Stomach (tissue), 8 donors: ENCODE measurements at regions not wholly inside any gene's neighbourhood (a gene's known extent, or its start where the extent isn't known, plus 50 kb on each side); places are given as distances from the start of the nearest gene placed in this dataset.

Source experiments
- DNase-seq, 2 donors: peaks; one replicate each; pipeline versions ENCODE4 v3.0.0 to v3.0.0-alpha.2; 2013 to 2019
- H3K27ac ChIP-seq, 5 donors: fragments of 200-600 bp in 4 of 5; sonication (generic) in 4 of 5; one replicate each; pipeline ENCODE4 v1.5.1; 2013 to 2019; ENCODE audit warnings: mild to moderate bottlenecking in 1 of 5, moderate library complexity in 1 of 5
- H3K27me3 ChIP-seq, 3 donors: fragments of 200-600 bp; sonication (generic); one replicate each; pipeline ENCODE4 v1.5.1; 2017 to 2019; ENCODE audit warnings: mixed run types in 1 of 3
- H3K36me3 ChIP-seq, 4 donors: fragments of 200-600 bp; sonication (generic); 1 replicate in 3 of 4; 2 replicates in 1 of 4; pipeline ENCODE4 v1.5.1; 2016 to 2019
- H3K4me1 ChIP-seq, 4 donors: fragments of 200-600 bp; sonication (generic); one replicate each; pipeline ENCODE4 v1.5.1; 2016 to 2019
- H3K4me3 ChIP-seq, 4 donors: fragments of 200-600 bp; sonication (generic) in 3 of 4; one replicate each; pipeline ENCODE4 v1.5.1; 2016 to 2019; ENCODE audit warnings: mild to moderate bottlenecking in 1 of 4
- H3K9me3 ChIP-seq, 4 donors: fragments of 200-600 bp; sonication (generic); one replicate each; pipeline ENCODE4 v1.5.1; 2016 to 2019
- EP300 ChIP-seq: sonication (generic); formaldehyde crosslinking; IDR thresholded peaks from one replicate; pipeline ENCODE4 v1.6.1; 2017; ENCODE audit warnings: antibody characterized with exemption
- POLR2A ChIP-seq, 4 donors: fragments of 450-650 bp; IDR thresholded peaks; one replicate each; pipeline ENCODE4 v1.6.1; 2016; ENCODE audit warnings: antibody characterized with exemption in 4 of 4, control low read depth in 2 of 4, mild to moderate bottlenecking in 1 of 4, moderate library complexity in 1 of 4
- POLR2AphosphoS5 ChIP-seq, 3 donors: sonication (generic); formaldehyde crosslinking; IDR thresholded peaks; one replicate each; pipeline ENCODE4 v1.6.1; 2016; ENCODE audit warnings: antibody characterized with exemption in 3 of 3
- WGBS, 5 donors: extraction: QIAGEN DNeasy Blood & Tissue Kit in 3 of 5; methylation state at CpG; one replicate each; pipeline versions ENCODE4 v1.1.5 to v1.1.7; 2013 to 2018; 5-methylcytosine and 5-hydroxymethylcytosine counted together
- intact Hi-C: fragments of 100-400 bp; cut with DNase I; formaldehyde crosslinking; loops from one replicate; pipeline ENCODE4 v1.15.1; 2023; ENCODE audit warnings: low total_unique reads
- TF ChIP-seq, protein P1 (sequence below), 7 experiments: fragments of 450-650 bp in 4 of 7; fragments of 200-600 bp in 3 of 7; sonication (generic) in 3 of 7; IDR thresholded peaks; one replicate each; pipeline ENCODE4 v1.5.1; 2016 to 2019; ENCODE audit warnings: antibody characterized with exemption in 7 of 7, control low read depth in 2 of 7, mild to moderate bottlenecking in 1 of 7
- donor health status: healthy with polysubstance abuse.
- donor health status: Bipolar disorder and iron deficiency.
- donor health status: healthy.

DNA sequence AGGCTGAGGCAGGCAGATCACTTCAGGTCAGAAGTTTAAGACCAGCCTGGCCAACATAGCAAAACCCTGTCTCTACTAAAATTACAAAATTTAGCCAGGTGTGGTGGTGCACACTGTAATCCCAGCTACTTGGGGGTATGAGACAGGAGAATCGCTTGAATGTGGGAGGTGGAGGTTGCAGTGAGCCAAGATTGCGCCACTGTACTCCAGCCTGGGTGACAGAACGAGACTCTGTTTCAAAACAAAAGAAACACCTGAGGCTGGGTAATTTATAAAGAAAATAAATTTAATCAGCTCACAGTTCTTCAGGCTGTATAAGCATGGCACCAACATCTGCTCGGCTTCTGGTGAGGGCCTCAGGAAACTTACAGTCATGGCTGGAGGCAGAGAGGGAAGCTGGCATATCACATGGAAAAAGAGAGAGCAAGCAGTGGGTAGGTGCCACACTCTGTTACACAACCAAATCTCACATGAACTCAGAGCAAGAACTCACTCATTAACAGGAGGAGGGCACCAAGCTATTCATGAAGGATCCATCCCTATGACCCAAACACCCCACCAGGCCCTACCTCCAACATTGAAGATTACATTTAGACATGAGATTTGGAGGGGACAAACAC lies 244.1 kb upstream of the RBBP8 start:
- no peaks in the 10 kb centered on the region for H3K36me3 ChIP-seq
- no peak for DNase-seq
- no peaks in the 10 kb centered on the region for H3K27me3 ChIP-seq
- 93 to 94% (median 94%) methylated on average over 4 of the region's 4 CpGs for WGBS, 5 donors
- intact Hi-C loops, result no loop called here
- H3K27ac ChIP-seq, result no peak overlapping the region
- H3K4me3 ChIP-seq, result no peak overlapping the region
- H3K9me3 ChIP-seq, result peaks cover 0 to 5% (median 0%) of the 10 kb centered on the region in 4 donors
- no peak for TF ChIP-seq EP300
- TF ChIP-seq POLR2AphosphoS5 (IDR thresholded peaks at IDR 0.05), result no peak
- TF ChIP-seq, protein P1, sequence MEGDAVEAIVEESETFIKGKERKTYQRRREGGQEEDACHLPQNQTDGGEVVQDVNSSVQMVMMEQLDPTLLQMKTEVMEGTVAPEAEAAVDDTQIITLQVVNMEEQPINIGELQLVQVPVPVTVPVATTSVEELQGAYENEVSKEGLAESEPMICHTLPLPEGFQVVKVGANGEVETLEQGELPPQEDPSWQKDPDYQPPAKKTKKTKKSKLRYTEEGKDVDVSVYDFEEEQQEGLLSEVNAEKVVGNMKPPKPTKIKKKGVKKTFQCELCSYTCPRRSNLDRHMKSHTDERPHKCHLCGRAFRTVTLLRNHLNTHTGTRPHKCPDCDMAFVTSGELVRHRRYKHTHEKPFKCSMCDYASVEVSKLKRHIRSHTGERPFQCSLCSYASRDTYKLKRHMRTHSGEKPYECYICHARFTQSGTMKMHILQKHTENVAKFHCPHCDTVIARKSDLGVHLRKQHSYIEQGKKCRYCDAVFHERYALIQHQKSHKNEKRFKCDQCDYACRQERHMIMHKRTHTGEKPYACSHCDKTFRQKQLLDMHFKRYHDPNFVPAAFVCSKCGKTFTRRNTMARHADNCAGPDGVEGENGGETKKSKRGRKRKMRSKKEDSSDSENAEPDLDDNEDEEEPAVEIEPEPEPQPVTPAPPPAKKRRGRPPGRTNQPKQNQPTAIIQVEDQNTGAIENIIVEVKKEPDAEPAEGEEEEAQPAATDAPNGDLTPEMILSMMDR (IDR thresholded peaks at IDR 0.05), result no peak
- TF ChIP-seq POLR2A (IDR thresholded peaks at IDR 0.05), result no peak
- H3K4me1 ChIP-seq, result peaks cover 0 to 9% (median 3%) of the 10 kb centered on the region in 4 donors

DNA sequence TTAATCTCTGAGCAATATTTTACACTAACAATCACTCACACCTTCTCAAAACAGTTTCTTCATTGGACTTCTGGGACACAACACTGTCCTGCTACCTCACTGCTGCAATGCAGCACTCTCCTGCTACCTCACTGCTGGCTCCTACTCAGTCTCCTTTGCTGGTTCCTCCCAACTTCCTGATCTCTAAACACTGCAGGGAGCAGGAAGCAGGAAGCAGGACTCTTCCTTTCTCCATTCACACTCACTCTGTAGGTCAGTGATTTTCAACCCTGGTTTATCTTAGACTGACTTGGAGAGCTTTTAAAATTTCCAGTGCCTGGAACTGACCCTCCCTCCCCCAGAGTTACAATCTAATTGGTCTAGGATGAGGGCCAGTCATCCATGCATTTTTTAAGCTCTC lies 243.4 kb upstream of the RBBP8 start:
- Histone ChIP-seq H3K9me3 (peaks cover 0 to 5% (median 0%) of the 10 kb centered on the region in 4 donors), H3K4me3 (no peak overlapping the region), H3K27ac (no peak overlapping the region), H3K36me3 (no peaks in the 10 kb centered on the region), H3K27me3 (no peaks in the 10 kb centered on the region), H3K4me1 (peaks cover 0 to 4% (median 0%) of the 10 kb centered on the region in 4 donors)
- DNase-seq, result no peak
- intact Hi-C loops, result no loop called here
- TF ChIP-seq, protein P1 (IDR thresholded peaks at IDR 0.05), result no peak
- peak in 1 of 3 donors; percentile 45 for TF ChIP-seq POLR2AphosphoS5 (IDR thresholded peaks at IDR 0.05)
- TF ChIP-seq EP300, result no peak
- TF ChIP-seq POLR2A (IDR thresholded peaks at IDR 0.05), result no peak

DNA sequence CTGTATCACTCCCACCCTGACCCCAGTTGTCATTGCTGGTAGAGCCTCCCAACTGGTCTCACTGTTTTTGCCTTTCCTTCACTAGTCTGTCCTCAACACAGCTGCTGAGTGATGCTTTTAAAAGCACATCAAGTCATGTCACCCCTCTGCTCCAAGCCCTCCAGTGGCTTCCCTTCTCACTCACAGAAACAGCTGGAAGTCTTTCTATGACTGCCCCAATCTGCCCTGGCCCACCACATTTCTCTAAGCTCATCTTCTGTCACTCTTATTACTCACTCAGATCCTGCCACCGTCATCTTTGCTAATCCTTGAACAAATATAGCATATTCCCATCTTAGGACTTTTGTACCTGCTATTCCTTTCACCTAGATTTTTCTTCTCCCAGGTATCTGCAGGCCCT lies 242.6 kb upstream of the RBBP8 start:
- intact Hi-C loops, result no loop called here
- Histone ChIP-seq H3K36me3 (no peaks in the 10 kb centered on the region), H3K4me1 (peaks cover 0 to 4% (median 0%) of the 10 kb centered on the region in 4 donors), H3K27ac (no peak overlapping the region), H3K9me3 (peaks cover 0 to 5% (median 0%) of the 10 kb centered on the region in 4 donors), H3K4me3 (no peak overlapping the region), H3K27me3 (no peaks in the 10 kb centered on the region)
- no peak for DNase-seq
- 61 to 88% (median 77%) methylated on average over 1 of the region's 1 CpG for WGBS, 5 donors
- TF ChIP-seq, protein P1 (IDR thresholded peaks at IDR 0.05), result no peak
- TF ChIP-seq EP300 (no peak), POLR2AphosphoS5 (IDR thresholded peaks at IDR 0.05) (no peak), POLR2A (IDR thresholded peaks at IDR 0.05) (no peak)

DNA sequence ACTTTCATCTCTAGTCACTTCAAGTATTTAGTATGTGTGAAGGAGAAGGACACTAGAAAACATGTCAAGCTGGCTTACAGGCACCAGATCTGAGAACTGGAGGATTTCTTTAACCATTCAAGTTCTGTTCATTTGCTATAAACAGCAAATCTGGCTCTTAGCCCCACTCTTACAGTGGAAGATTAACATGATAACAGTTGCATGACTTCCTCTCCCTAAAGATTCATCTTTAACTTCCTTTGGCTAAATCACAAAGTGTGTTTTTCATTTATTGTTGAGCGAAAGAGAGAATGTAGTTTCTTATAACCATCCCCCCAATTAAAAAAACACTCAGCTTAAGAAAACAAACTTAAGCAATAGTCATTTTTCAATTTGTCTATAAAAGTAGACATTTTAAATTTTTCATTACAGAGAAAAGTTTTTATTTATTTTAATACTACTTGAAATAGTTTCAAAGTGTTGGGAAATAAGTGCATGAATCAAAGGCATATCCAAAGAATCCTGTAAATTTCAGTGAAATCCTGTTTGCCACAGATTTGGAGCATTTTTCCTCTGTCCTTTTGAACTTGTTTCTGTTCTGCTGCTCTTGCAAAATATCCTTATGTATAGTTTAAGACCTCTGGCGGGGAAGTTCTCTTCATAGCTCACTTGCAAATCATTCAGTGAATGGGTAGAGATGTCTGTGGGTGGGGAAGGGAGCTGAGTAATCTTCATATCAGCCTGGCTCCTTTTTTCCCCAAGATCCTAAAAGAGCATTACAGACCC lies 241.0 kb upstream of the RBBP8 start:
- H3K27me3 ChIP-seq, result no peaks in the 10 kb centered on the region
- WGBS, 5 donors, result 70 to 82% (median 77%) methylated on average over 2 of the region's 2 CpGs
- DNase-seq, result peak in 1 of 2 donors; percentile 52
- no peak overlapping the region for H3K27ac ChIP-seq
- TF ChIP-seq EP300 (no peak), POLR2A (IDR thresholded peaks at IDR 0.05) (no peak), POLR2AphosphoS5 (IDR thresholded peaks at IDR 0.05) (no peak)
- TF ChIP-seq, protein P1 (IDR thresholded peaks at IDR 0.05), result no peak
- H3K9me3 ChIP-seq, result peaks cover 0 to 5% (median 0%) of the 10 kb centered on the region in 4 donors
- H3K4me1 ChIP-seq, result peaks cover 0 to 5% (median 2%) of the 10 kb centered on the region in 4 donors
- H3K36me3 ChIP-seq, result no peaks in the 10 kb centered on the region
- intact Hi-C loops, result no loop called here
- no peak overlapping the region for H3K4me3 ChIP-seq
